Activated CD4-positive, alpha-beta T cell treated with anti-CD3 and anti-CD28 coated beads, Interleukin-2, amount 50 U/mL, for 4 hours (primary cell): ENCODE measurements at regions not wholly inside any gene's neighbourhood (a gene's known extent, or its start where the extent isn't known, plus 50 kb on each side); places are given as distances from the start of the nearest gene placed in this dataset.

ENCODE experiments used
- DNase-seq, 2 experiments: peaks; one replicate each; pipeline ENCODE4 v3.0.0-alpha.2; 2020

- no peak for DNase-seq
These were observed 607.1 kb downstream of the KCNT2 start for GRCh38 chr1:196001188-196001587.

- DNase-seq, result no peak
These were observed 609.2 kb downstream of the KCNT2 start for GRCh38 chr1:195999022-195999421.

GRCh38 chr1:195981448-195982139 lies 626.6 kb downstream of the KCNT2 start:
- DNase-seq, result no peak

GRCh38 chr1:195979646-195980045 lies 628.6 kb downstream of the KCNT2 start:
- no peak for DNase-seq

GRCh38 chr1:195973311-195973904 lies 634.8 kb downstream of the KCNT2 start:
- DNase-seq, result no peak

- DNase-seq, result no peak
These were observed 636.7 kb downstream of the KCNT2 start for GRCh38 chr1:195971589-195971988.

GRCh38 chr1:195970209-195970608 lies 638.0 kb downstream of the KCNT2 start:
- no peak for DNase-seq

- no peak for DNase-seq
These were observed 642.8 kb downstream of the KCNT2 start for GRCh38 chr1:195965475-195965874.

GRCh38 chr1:195965036-195965435 lies 643.2 kb downstream of the KCNT2 start:
- DNase-seq, result no peak

- DNase-seq, result no peak
These were observed 643.7 kb downstream of the KCNT2 start for GRCh38 chr1:195964516-195964915.

- no peak for DNase-seq
These were observed 646.2 kb downstream of the KCNT2 start for GRCh38 chr1:195962051-195962450.

- no peak for DNase-seq
These were observed 647.7 kb downstream of the KCNT2 start for GRCh38 chr1:195960580-195960979.

GRCh38 chr1:195958131-195958530 lies 650.1 kb downstream of the KCNT2 start:
- no peak for DNase-seq

- DNase-seq, result no peak
These were observed 651.4 kb downstream of the KCNT2 start for GRCh38 chr1:195956845-195957244.

GRCh38 chr1:195954848-195955247 lies 653.4 kb downstream of the KCNT2 start:
- no peak for DNase-seq

- DNase-seq, result no peak
These were observed 656.9 kb downstream of the KCNT2 start for GRCh38 chr1:195951313-195951712.

- no peak for DNase-seq
These were observed 659.9 kb downstream of the KCNT2 start for GRCh38 chr1:195948123-195948895.

GRCh38 chr1:195946500-195946899 lies 661.7 kb downstream of the KCNT2 start:
- no peak for DNase-seq

GRCh38 chr1:195941795-195942194 lies 666.4 kb downstream of the KCNT2 start:
- no peak for DNase-seq

- no peak for DNase-seq
These were observed 666.9 kb downstream of the KCNT2 start for GRCh38 chr1:195941314-195941713.

- DNase-seq, result no peak
These were observed 668.4 kb downstream of the KCNT2 start for GRCh38 chr1:195939844-195940243.

- no peak for DNase-seq
These were observed 673.3 kb downstream of the KCNT2 start for GRCh38 chr1:195934817-195935553.

GRCh38 chr1:195933835-195934234 lies 674.4 kb downstream of the KCNT2 start:
- DNase-seq, result no peak
